ENCODE measurements at regions not wholly inside any gene's neighbourhood (a gene's known extent, or its start where the extent isn't known, plus 50 kb on each side); places are given as distances from the start of the nearest gene placed in this dataset.

DNA sequence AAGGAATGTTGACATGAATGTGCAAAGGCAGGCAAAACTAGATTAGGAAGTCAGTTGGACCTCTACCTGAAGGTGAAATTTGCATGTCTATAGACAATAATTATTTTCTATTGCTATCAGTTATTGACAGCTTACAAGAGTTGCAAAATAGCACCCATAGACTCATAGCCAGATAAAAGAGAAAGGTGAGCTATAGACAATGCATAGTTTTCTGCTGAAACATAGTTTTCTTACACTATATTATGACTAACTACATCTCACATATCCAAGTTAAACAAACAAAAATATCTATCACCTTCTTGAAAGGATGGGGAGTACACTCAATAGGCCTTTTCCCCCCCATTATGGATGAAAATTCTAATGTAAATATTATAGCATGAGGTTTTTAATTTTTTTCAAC, 305.0 kb downstream of the PTH2R start:
- Histone ChIP-seq H3K4me3 (ENCODE audit: low read depth, low read length) (no peak overlapping the region), H3K9me3 (no peaks in the 10 kb centered on the region), H3K27me3 (replicated peaks; ENCODE audit: control insufficient read depth, insufficient read depth, low read length) (no peaks in the 10 kb centered on the region), H3K4me1 (no peaks in the 10 kb centered on the region), H3K36me3 (ENCODE audit: control insufficient read depth, insufficient read depth, low read length) (no peaks in the 10 kb centered on the region)
- no TSS peak for BruUV-seq (replicated peaks)
- intact Hi-C loops (cut with micrococcal nuclease; ENCODE audit: unreplicated experiment), result no loop called here
- Mint-ChIP-seq H3K27ac (ENCODE audit: unreplicated experiment) (no peak overlapping the region), H3K4me1 (ENCODE audit: low read depth, unreplicated experiment) (no peaks in the 10 kb centered on the region), H3K36me3 (ENCODE audit: insufficient read depth, unreplicated experiment) (no peaks in the 10 kb centered on the region), H3K9me3 (ENCODE audit: unreplicated experiment) (no peaks in the 10 kb centered on the region), H3K4me3 (ENCODE audit: unreplicated experiment) (no peak overlapping the region), H3K27me3 (ENCODE audit: insufficient read depth, unreplicated experiment) (no peaks in the 10 kb centered on the region)
- POLR2A ChIA-PET, result no interaction called here
- TF ChIP-seq, protein P1, sequence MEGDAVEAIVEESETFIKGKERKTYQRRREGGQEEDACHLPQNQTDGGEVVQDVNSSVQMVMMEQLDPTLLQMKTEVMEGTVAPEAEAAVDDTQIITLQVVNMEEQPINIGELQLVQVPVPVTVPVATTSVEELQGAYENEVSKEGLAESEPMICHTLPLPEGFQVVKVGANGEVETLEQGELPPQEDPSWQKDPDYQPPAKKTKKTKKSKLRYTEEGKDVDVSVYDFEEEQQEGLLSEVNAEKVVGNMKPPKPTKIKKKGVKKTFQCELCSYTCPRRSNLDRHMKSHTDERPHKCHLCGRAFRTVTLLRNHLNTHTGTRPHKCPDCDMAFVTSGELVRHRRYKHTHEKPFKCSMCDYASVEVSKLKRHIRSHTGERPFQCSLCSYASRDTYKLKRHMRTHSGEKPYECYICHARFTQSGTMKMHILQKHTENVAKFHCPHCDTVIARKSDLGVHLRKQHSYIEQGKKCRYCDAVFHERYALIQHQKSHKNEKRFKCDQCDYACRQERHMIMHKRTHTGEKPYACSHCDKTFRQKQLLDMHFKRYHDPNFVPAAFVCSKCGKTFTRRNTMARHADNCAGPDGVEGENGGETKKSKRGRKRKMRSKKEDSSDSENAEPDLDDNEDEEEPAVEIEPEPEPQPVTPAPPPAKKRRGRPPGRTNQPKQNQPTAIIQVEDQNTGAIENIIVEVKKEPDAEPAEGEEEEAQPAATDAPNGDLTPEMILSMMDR (IDR thresholded peaks at IDR 0.05; ENCODE audit: insufficient read depth in 1 of 2, low read depth in 1 of 2, low read length in 1 of 2, severe bottlenecking in 1 of 2, unreplicated experiment in 1 of 2), result no peak
- DNase-seq, result no peak
- CTCF ChIA-PET, result no interaction called here

DNA sequence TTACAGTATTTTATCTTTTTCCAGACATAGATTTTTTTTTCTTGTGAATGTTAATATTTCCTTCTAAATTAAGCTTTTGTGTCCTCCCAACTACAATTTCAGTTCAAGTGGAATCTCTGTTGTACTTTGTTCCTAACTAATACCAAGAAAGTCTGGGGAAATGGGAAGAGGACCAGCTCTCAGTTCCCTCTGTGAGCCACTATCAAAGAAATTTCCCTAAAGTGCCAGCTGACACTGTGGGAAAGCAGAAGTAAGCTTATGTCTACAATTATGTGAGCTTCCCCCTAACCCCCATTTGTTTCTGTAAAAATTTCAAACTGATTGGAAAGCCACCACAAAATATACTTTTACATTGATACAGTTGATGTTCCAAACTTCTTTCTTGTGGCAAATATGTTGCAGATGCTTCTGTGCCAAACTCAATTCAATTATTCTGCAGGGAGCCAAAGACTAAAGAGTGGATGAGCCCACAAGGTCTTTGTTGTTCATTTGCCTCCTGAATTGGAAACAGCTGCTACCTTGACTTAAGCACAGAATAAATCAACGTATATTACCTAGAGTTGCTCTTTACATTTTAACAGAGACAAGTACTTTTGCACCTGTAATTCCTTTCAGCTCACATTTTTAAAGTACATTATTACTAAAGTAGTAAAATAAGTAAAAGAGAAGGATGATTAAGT, 306.6 kb downstream of the PTH2R start:
- H3K27ac Mint-ChIP-seq (ENCODE audit: unreplicated experiment), result no peak overlapping the region
- intact Hi-C loops (cut with micrococcal nuclease; ENCODE audit: unreplicated experiment), result no loop called here
- Histone ChIP-seq H3K4me3 (ENCODE audit: low read depth, low read length) (no peak overlapping the region), H3K27me3 (replicated peaks; ENCODE audit: control insufficient read depth, insufficient read depth, low read length) (no peaks in the 10 kb centered on the region), H3K4me1 (no peaks in the 10 kb centered on the region), H3K36me3 (ENCODE audit: control insufficient read depth, insufficient read depth, low read length) (no peaks in the 10 kb centered on the region), H3K9me3 (no peaks in the 10 kb centered on the region)
- no TSS peak for BruUV-seq (replicated peaks)
- TF ChIP-seq, protein P1 (IDR thresholded peaks at IDR 0.05; ENCODE audit: insufficient read depth in 1 of 2, low read depth in 1 of 2, low read length in 1 of 2, severe bottlenecking in 1 of 2, unreplicated experiment in 1 of 2), result no peak
- no peak overlapping the region for H3K4me3 Mint-ChIP-seq (ENCODE audit: unreplicated experiment)
- H3K9me3 Mint-ChIP-seq (ENCODE audit: unreplicated experiment), result no peaks in the 10 kb centered on the region
- no peaks in the 10 kb centered on the region for H3K27me3 Mint-ChIP-seq (ENCODE audit: insufficient read depth, unreplicated experiment)
- POLR2A ChIA-PET, result no interaction called here
- CTCF ChIA-PET, result no interaction called here
- H3K4me1 Mint-ChIP-seq (ENCODE audit: low read depth, unreplicated experiment), result no peaks in the 10 kb centered on the region
- H3K36me3 Mint-ChIP-seq (ENCODE audit: insufficient read depth, unreplicated experiment), result no peaks in the 10 kb centered on the region
- no peak for DNase-seq

DNA sequence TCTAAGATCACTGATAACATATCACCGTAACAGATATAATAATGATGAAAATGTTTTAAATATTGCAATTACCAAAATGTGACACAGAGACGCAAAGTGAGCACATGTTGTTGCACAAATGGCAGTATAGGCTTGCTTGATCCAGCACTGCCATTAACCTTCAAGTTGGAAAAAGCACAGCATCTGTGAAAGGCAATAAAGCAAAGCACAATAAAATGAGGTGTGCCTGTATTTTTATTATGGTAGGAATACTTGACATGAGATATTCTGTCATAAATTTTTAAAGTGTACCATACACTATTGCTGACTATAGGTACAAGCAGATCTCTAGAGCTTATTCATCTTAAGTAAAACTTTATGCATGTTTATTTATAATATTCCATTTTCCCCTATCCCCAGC, 312.2 kb downstream of the PTH2R start:
- CTCF ChIA-PET, result no interaction called here
- no TSS peak for BruUV-seq (replicated peaks)

More for the DNA sequence above, 312.2 kb downstream of the PTH2R start:
- TF ChIP-seq, protein P1 (IDR thresholded peaks at IDR 0.05; ENCODE audit: insufficient read depth in 1 of 2, low read depth in 1 of 2, low read length in 1 of 2, severe bottlenecking in 1 of 2, unreplicated experiment in 1 of 2), result no peak
- Histone ChIP-seq H3K9me3 (no peaks in the 10 kb centered on the region), H3K27me3 (replicated peaks; ENCODE audit: control insufficient read depth, insufficient read depth, low read length) (no peaks in the 10 kb centered on the region), H3K36me3 (ENCODE audit: control insufficient read depth, insufficient read depth, low read length) (no peaks in the 10 kb centered on the region), H3K4me3 (ENCODE audit: low read depth, low read length) (no peak overlapping the region), H3K4me1 (no peaks in the 10 kb centered on the region)
- no peak overlapping the region for H3K4me3 Mint-ChIP-seq (ENCODE audit: unreplicated experiment)
- no peaks in the 10 kb centered on the region for H3K9me3 Mint-ChIP-seq (ENCODE audit: unreplicated experiment)
- H3K4me1 Mint-ChIP-seq (ENCODE audit: low read depth, unreplicated experiment), result peaks cover 7% of the 10 kb centered on the region
- DNase-seq, result no peak
- no peaks in the 10 kb centered on the region for H3K27me3 Mint-ChIP-seq (ENCODE audit: insufficient read depth, unreplicated experiment)
- no peaks in the 10 kb centered on the region for H3K36me3 Mint-ChIP-seq (ENCODE audit: insufficient read depth, unreplicated experiment)
- intact Hi-C loops (cut with micrococcal nuclease; ENCODE audit: unreplicated experiment), result loop anchor here (5.0 kb wide), 1 partner anchor 232 kb away; no protein-coding TSS in a partner anchor
- POLR2A ChIA-PET, result no interaction called here
- no peak overlapping the region for H3K27ac Mint-ChIP-seq (ENCODE audit: unreplicated experiment)
